DOHH2 (cell line): ENCODE measurements at regions not wholly inside any gene's neighbourhood (a gene's known extent, or its start where the extent isn't known, plus 50 kb on each side); places are given as distances from the start of the nearest gene placed in this dataset.

Source experiments
- EZH2phosphoT487 ChIP-seq: fragments of 200-600 bp; sonication (generic); IDR thresholded peaks from 2 replicates; pipeline ENCODE4 v1.6.1; 2017; ENCODE audit warnings: borderline replicate concordance, mild to moderate bottlenecking, antibody characterized with exemption, low read length, moderate library complexity, mixed read lengths
- TF ChIP-seq, protein P1 (sequence below): fragments of 200-600 bp; sonication (generic); IDR thresholded peaks from one replicate; pipeline ENCODE4 v1.5.1; 2014; ENCODE audit warnings: antibody characterized with exemption, mild to moderate bottlenecking, low read depth, low read length; ENCODE audit not compliant: poor library complexity, severe bottlenecking

DNA sequence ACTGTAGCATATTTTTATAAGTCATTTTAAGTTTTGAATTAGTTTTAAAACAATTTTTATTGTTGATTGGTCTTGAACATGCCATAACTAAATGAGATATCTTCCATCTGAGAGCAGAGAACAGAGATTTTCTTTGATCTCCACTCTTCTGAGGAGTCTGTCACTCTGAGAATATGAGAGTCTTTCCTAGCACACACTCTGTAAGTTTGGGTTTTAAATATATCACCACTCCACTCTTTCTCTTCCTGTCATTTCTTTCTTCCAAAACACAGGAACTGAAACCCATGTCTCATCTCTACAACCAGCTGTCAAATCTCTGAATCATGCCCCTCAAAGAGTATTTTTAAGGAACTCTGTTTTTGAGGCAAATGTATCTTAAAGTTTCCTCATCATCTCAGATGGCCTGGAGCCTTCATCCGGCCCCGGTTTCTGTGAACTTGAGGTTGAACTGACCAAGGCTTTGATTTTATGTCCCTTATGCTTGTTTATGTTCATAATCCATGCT is 698.2 kb upstream of the SGCG start:
- TF ChIP-seq, protein P1, sequence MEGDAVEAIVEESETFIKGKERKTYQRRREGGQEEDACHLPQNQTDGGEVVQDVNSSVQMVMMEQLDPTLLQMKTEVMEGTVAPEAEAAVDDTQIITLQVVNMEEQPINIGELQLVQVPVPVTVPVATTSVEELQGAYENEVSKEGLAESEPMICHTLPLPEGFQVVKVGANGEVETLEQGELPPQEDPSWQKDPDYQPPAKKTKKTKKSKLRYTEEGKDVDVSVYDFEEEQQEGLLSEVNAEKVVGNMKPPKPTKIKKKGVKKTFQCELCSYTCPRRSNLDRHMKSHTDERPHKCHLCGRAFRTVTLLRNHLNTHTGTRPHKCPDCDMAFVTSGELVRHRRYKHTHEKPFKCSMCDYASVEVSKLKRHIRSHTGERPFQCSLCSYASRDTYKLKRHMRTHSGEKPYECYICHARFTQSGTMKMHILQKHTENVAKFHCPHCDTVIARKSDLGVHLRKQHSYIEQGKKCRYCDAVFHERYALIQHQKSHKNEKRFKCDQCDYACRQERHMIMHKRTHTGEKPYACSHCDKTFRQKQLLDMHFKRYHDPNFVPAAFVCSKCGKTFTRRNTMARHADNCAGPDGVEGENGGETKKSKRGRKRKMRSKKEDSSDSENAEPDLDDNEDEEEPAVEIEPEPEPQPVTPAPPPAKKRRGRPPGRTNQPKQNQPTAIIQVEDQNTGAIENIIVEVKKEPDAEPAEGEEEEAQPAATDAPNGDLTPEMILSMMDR, result no peak
- TF ChIP-seq EZH2phosphoT487, result no peak
